ENCODE measurements at regions not wholly inside any gene's neighbourhood (a gene's known extent, or its start where the extent isn't known, plus 50 kb on each side); places are given as distances from the start of the nearest gene placed in this dataset.

DNA sequence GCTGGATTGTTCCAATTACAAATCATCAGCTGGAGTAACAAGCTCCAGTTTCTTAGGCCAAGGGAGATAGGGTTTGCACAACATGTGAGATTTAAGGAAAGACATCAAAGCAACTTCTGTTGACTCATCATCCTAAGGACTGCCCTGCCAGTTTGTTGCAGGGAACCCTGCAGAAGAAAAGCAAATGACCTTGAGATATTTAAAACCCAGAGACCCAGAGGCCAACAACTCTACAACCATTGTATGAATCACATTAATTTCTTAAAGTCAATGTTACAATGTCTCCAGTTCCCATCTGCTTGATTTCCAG, 491.8 kb upstream of the ACVR2A start:
- TF ChIP-seq POLR2A (IDR thresholded peaks at IDR 0.05) = no peak
- TF ChIP-seq, protein P1, sequence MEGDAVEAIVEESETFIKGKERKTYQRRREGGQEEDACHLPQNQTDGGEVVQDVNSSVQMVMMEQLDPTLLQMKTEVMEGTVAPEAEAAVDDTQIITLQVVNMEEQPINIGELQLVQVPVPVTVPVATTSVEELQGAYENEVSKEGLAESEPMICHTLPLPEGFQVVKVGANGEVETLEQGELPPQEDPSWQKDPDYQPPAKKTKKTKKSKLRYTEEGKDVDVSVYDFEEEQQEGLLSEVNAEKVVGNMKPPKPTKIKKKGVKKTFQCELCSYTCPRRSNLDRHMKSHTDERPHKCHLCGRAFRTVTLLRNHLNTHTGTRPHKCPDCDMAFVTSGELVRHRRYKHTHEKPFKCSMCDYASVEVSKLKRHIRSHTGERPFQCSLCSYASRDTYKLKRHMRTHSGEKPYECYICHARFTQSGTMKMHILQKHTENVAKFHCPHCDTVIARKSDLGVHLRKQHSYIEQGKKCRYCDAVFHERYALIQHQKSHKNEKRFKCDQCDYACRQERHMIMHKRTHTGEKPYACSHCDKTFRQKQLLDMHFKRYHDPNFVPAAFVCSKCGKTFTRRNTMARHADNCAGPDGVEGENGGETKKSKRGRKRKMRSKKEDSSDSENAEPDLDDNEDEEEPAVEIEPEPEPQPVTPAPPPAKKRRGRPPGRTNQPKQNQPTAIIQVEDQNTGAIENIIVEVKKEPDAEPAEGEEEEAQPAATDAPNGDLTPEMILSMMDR (IDR thresholded peaks at IDR 0.05) = no peak
